HL-60 (cell line): ENCODE measurements at regions not wholly inside any gene's neighbourhood (a gene's known extent, or its start where the extent isn't known, plus 50 kb on each side); places are given as distances from the start of the nearest gene placed in this dataset.

Experiments used
- DNase-seq, 2 experiments: peaks; one replicate each; pipeline ENCODE4 v3.0.0-alpha.2; 2010 to 2020; ENCODE audit warnings: low read depth in 1 of 2, low spot score in 1 of 2
- H3K27ac ChIP-seq: fragments of 250-450 bp; sonication (Bioruptor Pico); replicated peaks from 2 replicates; pipeline ENCODE4 v1.5.1; 2020; ENCODE audit warnings: mild to moderate bottlenecking, moderate library complexity
- H3K27me3 ChIP-seq: fragments of 250-450 bp; sonication (Bioruptor Pico); 2 replicates; pipeline ENCODE4 v1.5.1; 2021; ENCODE audit warnings: mild to moderate bottlenecking, moderate library complexity; ENCODE audit not compliant: insufficient read depth, poor library complexity, severe bottlenecking
- H3K4me3 ChIP-seq: replicated peaks from 2 replicates; pipeline ENCODE4 v1.5.1; 2011; ENCODE audit warnings: mild to moderate bottlenecking, control low read depth, low read length; ENCODE audit not compliant: insufficient read depth
- GABPA ChIP-seq: IDR thresholded peaks from 2 replicates; pipeline ENCODE4 v1.6.1; 2012; ENCODE audit warnings: low read depth
- POLR2AphosphoS5 ChIP-seq: IDR thresholded peaks from 2 replicates; pipeline ENCODE4 v1.6.1; 2012; ENCODE audit warnings: low read depth
- SPI1 ChIP-seq: IDR thresholded peaks from 2 replicates; pipeline ENCODE4 v1.6.1; 2012; ENCODE audit warnings: low read depth, mild to moderate bottlenecking, borderline replicate concordance
- TF ChIP-seq, protein P1 (sequence below): IDR thresholded peaks from one replicate; pipeline ENCODE4 v1.5.1; 2011; ENCODE audit warnings: low read length, control low read depth, inconsistent platforms; ENCODE audit not compliant: insufficient read depth
- TF ChIP-seq, protein P2 (sequence below): IDR thresholded peaks from 2 replicates; pipeline ENCODE4 v1.6.1; 2012; ENCODE audit warnings: low read depth; ENCODE audit not compliant: insufficient replicate concordance

DNA sequence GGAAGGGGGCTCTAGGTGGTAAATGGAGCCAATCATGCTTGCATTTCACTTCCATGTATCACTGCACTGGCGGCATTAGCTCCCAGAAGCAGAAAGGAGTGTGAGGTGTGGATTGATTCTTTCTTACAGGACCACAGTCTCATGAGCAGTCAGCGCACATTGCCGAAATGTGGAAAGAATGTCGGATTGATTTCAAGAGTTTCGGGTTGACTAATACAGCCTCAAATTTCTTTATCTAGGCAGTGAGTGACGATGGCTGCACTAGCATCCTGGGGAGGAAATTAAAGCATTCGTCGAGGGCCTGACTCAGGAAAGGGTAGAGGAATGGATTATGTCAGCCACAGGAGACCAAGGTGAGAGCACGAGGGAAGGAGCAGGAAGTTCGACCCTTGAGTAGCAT, 222.8 kb upstream of the CDYL start:
- Histone ChIP-seq H3K4me3 (no peak overlapping the region), H3K27me3 (no peaks in the 10 kb centered on the region), H3K27ac (no peak overlapping the region)
- TF ChIP-seq POLR2AphosphoS5: no peak
- TF ChIP-seq GABPA: no peak
- TF ChIP-seq, protein P1, sequence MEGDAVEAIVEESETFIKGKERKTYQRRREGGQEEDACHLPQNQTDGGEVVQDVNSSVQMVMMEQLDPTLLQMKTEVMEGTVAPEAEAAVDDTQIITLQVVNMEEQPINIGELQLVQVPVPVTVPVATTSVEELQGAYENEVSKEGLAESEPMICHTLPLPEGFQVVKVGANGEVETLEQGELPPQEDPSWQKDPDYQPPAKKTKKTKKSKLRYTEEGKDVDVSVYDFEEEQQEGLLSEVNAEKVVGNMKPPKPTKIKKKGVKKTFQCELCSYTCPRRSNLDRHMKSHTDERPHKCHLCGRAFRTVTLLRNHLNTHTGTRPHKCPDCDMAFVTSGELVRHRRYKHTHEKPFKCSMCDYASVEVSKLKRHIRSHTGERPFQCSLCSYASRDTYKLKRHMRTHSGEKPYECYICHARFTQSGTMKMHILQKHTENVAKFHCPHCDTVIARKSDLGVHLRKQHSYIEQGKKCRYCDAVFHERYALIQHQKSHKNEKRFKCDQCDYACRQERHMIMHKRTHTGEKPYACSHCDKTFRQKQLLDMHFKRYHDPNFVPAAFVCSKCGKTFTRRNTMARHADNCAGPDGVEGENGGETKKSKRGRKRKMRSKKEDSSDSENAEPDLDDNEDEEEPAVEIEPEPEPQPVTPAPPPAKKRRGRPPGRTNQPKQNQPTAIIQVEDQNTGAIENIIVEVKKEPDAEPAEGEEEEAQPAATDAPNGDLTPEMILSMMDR: no peak
- TF ChIP-seq, protein P2, sequence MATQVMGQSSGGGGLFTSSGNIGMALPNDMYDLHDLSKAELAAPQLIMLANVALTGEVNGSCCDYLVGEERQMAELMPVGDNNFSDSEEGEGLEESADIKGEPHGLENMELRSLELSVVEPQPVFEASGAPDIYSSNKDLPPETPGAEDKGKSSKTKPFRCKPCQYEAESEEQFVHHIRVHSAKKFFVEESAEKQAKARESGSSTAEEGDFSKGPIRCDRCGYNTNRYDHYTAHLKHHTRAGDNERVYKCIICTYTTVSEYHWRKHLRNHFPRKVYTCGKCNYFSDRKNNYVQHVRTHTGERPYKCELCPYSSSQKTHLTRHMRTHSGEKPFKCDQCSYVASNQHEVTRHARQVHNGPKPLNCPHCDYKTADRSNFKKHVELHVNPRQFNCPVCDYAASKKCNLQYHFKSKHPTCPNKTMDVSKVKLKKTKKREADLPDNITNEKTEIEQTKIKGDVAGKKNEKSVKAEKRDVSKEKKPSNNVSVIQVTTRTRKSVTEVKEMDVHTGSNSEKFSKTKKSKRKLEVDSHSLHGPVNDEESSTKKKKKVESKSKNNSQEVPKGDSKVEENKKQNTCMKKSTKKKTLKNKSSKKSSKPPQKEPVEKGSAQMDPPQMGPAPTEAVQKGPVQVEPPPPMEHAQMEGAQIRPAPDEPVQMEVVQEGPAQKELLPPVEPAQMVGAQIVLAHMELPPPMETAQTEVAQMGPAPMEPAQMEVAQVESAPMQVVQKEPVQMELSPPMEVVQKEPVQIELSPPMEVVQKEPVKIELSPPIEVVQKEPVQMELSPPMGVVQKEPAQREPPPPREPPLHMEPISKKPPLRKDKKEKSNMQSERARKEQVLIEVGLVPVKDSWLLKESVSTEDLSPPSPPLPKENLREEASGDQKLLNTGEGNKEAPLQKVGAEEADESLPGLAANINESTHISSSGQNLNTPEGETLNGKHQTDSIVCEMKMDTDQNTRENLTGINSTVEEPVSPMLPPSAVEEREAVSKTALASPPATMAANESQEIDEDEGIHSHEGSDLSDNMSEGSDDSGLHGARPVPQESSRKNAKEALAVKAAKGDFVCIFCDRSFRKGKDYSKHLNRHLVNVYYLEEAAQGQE: no peak
- TF ChIP-seq SPI1: no peak
- DNase-seq: no peak

DNA sequence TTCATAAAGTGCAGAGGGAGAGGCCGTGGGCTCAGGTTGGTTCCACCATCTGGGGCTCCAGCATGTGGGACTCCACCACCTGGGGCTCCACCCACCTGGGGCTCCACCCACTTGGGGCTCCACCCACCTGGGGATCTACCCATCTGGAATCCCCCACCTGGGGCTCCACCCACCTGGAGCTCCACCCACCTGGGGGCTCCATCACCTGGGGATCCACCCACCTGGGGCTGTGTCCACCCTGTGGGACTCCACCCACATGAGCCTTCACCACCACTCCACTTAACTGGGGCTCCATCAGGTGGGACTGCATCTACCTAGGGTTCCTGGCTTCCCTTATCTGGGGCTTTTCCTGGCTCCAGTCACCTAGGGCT, 226.0 kb upstream of the CDYL start:
- H3K4me3 ChIP-seq: no peak overlapping the region
- H3K27ac ChIP-seq: no peak overlapping the region
- TF ChIP-seq, protein P1: no peak
- no peak for TF ChIP-seq GABPA
- TF ChIP-seq, protein P2: no peak
- no peak for TF ChIP-seq POLR2AphosphoS5
- DNase-seq: no peak
- H3K27me3 ChIP-seq: no peaks in the 10 kb centered on the region

DNA sequence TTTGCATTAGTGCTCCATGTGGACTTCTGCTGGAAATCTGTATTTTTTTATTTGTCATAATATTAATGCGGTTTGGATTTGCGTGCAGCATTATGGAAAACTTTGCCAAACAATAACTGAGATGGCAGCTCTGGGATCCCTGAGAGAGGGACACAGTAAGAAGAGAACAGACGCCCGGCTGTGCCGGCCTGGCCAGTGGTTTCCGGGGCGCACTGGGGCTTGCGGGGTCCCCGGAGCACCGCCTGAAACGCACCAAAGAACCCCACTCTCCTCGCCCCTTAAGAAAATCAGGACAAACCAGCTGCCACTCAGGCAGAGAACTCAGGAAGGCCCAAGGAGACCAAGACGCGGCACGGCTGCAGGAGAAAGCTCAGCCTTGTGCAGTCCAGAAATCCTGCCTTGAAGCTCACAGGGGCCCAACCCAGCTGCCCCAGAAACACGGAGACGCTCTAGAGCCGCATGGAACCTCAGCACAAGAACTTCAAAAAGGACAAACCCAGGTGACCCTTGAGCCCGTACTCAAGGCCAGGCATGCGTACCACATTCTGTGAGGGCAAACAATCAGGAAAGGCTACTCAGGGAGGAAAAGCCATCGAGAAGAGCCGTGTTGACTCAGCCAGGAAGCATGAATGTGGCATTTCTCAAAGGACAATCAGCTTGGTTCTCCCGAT, 226.5 kb upstream of the CDYL start:
- TF ChIP-seq POLR2AphosphoS5 (no peak), SPI1 (no peak), GABPA (no peak)
- TF ChIP-seq, protein P2: no peak
- TF ChIP-seq, protein P1: no peak
- Histone ChIP-seq H3K27ac (no peak overlapping the region), H3K27me3 (no peaks in the 10 kb centered on the region), H3K4me3 (no peak overlapping the region)
- DNase-seq: no peak
